HT-29 (cell line): ENCODE measurements at regions not wholly inside any gene's neighbourhood (a gene's known extent, or its start where the extent isn't known, plus 50 kb on each side); places are given as distances from the start of the nearest gene placed in this dataset.

Experiments used
- DNase-seq: peaks from one replicate; pipeline ENCODE4 v3.0.0-alpha.2; 2015; ENCODE audit warnings: low spot score

DNA sequence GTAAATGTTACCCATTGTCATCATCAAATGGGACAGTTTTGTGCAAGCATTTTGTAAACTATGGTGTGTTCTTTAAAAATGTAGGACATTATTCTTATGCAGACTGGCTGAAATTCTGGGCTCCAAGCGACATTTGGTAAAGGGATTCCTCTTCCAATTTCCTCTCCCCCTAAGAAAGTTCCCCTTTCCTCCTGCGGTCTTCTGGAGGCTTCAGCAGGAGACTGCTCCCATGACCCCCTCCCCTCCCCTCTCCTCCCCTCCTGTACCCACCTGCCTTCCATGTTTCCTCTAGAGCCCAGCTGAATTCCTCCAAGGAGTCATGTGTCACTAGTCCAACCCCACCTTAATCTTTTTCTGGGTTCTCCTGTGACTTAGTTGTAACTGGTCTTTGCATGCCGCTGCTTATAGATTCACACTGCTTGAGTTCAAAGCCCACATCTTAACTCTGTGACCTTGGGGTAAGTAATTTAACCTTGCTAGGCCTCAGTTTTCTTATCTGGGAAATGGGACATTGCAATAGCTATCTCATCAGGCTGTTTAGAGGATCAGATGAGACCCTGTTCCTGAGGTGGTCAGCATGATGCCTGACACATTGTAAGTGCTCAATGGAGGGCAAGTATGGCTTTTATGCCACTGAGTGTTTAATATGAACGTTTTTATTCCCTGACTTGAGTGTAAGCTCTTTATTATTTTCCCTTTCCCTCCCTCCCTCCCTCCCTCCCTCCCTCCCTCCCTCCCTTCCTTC is 69.9 kb upstream of the WDR26 start:
- DNase-seq = no peak

DNA sequence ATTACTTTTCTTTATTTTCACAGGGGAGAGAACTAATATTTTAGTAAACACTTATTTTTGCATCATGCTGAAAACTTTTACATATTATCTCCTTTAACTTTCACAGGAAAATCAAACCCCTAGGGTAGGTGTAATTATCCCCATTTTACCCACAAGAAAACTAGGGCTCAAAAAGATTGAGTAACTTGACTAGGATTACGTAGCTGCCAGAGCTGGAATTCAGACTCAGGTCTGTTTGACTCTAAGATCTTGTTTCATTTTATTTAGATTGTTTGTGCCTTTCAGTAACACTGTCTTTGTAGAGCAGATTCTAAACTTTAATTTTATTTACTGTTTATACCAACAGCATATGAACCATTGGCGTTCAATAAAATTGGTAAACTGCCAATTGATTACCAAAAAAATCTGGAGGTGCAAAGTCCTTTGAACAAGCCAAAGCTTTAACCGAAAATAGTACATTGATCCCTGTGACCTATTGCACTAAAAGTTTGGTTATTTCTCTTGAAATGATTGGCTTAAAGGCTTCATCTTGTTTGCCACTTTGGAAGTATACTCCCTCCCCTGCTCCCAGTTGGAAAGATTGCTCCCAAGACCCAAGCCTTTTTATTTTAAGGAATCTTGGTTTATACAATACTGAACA is 71.0 kb upstream of the WDR26 start:
- no peak for DNase-seq

DNA sequence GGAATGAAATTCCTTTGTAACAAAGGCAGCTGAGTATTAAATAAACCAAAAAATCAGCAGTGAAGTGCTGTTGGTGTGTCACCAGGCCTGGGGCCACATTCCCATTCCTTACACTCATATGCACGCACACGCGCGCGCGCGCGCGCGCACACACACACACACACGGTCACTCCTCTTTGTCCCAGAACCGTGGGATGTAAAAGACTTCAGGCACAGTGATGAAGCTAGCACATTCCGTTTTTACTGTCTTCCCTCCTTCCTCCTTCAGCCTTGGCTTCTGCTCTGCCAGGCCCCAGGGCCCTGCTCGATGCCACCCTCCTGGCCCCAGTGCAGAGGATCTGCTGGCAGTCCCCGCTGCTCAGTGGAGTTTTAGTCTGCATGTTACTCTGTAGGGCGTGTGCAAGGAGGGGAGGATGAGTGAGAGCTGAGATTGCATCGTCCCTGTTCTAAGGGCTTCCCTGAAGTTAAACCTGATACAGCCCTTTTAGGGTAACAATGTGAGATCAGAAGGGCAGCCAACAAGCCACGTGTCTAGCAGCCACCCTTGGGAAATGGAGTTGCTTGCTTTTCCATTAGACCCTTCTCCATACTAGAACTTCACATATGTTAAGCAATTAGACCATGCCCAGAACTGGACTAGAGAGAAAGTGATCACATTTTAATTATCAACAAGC is 71.7 kb upstream of the WDR26 start:
- no peak for DNase-seq

DNA sequence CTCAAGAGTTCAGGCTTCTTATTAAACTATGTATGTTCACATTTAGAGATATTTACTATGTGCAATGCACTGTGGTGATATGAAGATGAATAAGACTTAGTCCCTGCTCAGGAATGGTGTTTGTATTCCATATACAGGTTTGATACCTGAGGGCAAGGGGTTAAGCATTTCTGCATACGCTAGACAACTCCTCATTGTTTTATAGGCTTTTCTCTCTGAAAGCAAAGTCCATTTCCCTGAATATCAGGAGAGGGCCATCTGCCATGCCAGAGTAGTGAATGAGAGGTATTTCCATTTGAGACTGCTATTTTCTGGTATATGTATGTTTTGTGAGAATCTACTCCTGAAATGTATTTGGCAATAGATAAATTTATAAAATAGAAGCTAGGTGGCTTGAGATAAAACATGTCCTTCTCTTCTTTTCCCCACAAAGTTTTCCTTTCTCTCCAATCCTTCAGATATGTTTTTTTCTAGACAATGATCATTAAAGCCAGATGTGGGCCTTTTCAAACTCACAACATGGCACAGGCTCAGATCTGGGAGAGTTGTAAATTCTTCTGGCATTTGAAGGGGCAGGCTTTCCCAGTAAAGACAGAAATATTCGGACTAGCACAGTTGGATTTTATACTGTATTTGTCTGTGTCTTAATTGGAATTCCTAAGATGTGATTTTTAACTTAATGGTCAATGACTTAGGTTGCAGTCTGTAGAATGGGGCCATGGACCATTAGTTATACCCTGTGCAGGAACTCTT is 73.3 kb upstream of the WDR26 start:
- DNase-seq = no peak

DNA sequence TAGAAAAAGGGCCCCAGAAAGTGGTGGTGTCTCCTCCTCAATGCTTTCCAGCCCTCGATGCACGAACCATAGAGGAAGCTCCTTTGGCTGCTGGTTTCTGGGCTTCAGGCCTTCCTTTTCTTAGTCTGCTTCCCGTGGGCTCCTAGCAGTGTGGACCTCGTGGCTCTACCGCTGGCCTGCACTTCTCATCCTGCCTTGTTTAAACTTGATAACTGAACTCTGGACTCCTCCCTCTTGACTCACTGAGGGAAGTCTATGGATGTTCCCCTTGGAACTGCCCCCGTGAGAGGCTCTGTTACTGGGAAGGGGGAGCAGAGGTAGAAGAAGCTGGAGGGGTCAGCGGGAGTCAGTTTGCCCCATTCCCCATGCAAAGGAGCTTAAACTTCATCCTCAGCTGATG is 75.3 kb upstream of the WDR26 start:
- DNase-seq = no peak

DNA sequence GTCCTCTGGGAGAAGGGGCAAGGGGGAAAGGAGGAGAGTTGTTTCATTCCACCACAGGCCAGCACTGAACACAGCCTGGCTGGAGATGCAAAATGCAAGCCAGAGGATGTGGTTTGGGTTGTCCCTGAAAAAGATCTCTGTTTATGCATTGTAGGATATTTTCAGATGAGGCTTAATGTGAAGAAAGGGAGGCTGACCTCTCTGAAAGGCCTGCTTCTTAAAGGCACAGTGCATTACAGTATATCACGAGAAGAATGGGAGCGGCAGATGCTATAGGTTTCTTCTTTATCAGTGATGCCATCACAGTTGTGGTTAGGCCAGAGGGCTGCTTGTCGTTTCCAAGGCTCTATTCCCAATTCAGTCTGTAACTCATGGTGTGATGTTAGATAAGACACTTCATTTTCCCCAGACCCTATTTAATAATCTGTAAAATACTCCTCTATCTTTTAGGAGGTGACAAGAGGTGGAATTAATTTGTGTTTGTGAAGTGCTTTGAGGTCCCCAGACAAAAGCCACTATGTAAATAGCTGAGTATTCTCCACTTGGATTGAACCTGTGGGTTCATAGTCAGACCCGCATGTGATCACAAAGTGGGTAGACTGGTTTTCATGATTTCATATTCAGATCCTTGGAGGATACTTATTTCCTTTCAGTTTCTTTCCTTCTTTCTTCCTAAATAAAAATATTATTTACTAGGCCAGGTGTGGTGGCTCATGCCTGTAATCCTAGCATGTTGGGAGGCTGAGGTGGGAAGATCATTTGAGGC is 76.5 kb upstream of the WDR26 start:
- DNase-seq = no peak

DNA sequence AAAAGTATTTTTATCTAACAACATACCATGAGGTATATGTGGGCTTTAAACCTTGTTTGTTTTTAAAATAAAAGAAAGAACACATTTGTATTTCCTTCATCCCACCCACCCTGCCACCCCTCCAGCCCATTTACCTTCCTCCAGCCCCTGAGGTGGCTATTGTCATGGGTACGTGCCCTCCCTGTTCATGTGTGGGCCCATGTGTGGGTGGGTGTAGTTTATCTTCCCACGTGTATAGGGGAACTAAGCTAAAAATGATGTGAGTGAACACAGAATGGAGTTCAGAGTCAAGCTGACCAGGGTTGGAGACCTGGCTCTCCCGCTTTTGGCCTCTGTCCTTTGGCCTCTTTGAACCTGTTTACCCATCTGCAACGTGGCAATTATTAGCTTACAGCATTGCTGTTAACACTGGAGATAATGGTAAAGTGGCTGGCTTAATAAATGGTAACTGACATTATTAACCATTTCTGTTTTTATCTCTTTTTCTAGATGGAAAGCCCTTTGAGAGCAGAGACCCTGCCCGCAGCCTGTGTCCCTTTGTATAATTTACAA is 78.1 kb upstream of the WDR26 start:
- DNase-seq = no peak

DNA sequence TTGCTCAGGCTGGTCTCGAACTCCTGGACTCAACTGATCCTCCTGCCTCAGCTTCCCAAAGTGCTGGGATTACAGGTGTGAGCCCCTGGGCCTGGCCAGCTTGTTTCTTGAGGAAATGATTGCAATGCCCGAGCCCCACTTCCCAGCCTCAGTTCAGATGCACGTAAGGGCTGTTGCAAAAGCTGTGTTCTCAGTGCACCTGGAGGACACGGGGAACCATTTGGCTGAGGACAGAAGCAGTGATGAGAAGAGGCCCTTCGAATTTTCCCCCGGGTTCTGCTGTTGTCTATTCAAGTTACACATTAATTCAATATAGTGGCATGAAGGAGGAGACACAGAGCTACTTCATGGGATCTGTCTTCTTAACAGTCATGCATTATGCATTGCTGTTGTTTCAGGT is 78.8 kb upstream of the WDR26 start:
- DNase-seq = no peak

DNA sequence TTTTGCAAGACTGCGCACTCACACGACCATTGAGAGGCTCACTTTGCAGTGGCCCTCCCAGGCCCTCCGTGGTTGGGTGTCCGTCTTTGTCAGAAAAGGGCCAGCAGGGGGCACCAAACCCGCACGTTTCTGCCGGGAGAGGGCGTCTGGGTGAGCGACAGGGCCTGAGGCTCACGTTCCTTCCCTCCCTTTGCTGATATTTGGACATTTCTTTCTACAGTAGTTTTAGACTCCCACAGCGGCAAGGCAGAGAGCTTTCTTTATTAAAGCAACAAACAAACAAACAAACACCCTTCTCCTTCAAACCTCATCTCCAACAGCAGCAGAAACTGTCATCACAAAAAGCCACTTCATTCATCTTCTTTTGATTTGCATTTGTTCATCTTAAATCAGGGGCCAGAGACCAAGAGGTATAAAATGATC is 79.2 kb upstream of the WDR26 start:
- peak; percentile 88 for DNase-seq

DNA sequence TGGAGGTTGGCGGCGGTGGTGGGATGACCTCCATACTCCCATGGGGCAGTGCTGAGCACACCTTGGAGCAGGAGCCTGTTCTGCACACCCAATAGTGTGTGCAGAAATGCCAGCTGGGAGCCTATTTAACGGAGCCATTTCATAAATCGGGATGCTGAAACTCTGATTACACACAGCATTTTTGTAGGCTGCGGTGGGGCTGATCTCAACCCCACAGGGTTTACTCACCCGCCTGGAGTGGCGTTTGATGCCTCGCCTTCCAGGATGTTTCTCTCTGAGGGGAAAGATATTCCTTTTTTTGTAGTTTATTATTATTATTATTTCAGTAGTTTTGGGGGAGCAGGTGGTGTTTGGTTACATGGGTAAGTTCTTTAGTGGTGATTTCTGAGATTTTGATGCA is 82.6 kb upstream of the WDR26 start:
- no peak for DNase-seq

DNA sequence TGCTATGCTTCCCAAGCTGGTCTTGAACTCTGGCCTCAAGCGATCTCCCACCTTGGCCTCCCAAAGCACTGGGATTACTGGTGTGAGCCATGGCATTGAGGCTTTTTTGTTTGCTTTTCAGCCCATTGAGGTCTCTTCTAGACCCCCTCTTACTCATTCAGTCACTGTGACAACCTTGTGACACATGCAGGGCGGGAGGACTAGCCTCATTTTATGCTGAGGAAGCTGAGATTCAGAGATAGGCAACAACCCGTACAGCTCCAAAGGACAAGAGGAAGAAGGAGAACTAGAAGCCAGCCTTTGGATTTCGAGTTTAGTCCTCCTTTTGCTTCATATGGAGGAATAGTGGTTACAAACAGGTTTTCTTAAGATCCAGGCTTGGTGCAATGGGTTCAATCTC is 83.9 kb upstream of the WDR26 start:
- no peak for DNase-seq

DNA sequence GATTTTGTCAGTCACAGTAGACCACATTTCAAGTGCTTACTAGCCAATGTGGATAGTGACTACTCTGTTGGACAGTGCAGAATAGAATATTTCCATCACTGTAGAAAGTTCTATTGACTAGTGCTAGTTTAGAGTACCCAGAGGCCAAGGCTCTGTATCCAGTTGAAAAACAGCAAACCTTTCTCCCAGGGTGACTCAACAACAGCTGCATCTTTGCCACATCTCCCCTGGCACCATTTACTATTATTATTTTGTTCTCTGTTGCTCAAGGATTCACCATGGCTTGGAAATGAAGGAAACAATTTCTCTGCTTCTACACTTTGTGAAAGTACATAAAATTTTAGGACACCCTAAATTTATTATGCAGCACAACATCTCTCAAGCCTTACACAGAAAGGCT is 85.3 kb upstream of the WDR26 start:
- DNase-seq = no peak

DNA sequence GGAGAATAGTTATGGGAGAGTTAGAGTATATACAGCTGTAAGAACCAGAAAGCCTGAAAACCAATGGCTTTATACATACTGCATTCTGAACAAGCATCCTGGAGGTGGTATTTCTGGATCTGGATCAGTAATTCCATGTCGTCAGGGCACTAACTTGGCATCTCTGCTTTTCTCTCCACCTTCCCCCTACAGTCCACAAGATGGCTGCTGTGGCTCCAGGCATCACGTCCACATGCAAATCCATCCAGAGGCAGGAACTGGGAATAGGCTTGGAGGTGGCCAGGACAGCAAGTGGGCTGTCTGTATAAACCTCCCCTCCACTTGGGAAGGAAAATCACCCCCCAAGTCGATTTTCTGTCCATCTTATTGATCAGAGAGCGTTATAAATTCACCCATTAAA is 86.2 kb upstream of the WDR26 start:
- no peak for DNase-seq

DNA sequence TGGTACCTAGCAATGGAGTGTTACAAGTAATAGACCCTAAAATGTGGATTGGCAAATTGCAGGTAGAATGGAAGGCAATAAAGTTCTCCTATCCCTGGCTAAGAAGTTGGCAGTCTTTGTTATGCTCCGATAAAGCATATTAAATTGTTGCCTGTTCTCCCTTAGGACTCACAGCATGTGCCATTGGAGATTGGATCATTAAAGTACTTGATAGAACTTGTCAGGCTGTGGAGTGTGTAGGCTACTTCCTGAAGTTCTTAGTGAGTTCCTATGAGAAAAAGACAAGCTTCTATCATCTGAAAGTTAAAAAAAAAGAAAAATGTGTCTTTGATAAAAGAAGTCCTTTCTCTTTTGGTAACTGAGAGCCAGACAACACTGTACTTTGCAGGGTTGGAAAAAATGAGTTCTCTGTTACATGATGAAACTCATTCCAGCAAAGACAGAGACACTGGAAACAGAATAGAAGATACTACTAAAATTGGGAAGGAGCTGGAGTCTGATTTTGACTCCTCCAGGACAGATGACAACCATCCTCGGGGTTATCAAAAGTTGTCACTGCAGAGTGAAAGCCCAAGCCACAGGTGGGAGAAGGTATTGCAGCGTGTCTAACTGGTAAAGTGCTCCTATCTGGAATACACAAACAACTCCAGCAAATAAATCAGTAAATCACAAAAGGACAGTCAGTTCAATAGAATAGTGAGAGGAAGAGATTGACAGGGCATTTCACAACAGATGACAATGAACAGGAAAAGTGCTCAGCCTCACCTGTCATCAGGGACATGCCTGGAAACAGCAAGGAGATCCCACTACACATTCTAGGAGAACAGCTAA is 87.5 kb upstream of the WDR26 start:
- DNase-seq = no peak

DNA sequence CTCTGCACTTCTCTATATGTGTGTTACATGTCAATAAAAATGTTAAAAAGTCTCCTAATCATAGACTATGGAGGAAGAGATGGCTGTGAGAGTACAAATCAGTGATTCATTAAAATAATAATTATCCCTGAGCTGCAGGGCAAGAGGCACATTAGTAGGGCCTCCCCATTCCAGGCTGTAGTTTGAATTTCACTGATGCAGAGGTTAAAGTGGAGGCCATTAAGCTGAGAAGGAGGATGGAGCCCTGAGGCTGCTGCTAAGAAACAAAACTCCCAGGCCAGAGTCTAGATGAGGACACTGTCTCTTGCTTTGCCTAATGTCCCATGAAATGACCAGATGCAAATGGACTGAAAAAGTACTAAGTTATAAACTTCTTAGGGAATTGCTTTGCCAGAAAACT is 89.1 kb upstream of the WDR26 start:
- no peak for DNase-seq

DNA sequence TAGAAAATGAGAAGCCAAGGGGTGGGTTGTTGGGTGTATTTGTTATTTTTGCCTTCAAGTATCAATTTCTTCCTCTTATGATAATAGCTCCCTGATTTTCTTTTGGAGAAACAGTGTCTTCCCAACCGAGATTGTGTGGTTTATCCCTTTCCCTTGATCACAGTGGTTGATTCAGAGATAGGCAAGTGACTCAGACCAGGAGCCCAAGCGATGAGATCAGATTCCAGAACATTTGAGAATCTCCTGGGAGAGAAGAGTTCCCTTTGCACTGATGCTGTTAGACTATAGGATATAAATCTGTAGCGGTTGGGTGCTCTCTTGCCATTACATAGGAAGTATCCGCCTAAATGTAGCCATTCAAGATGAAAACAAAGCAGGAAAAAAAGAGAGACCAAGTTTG is 90.1 kb upstream of the WDR26 start:
- DNase-seq = no peak

DNA sequence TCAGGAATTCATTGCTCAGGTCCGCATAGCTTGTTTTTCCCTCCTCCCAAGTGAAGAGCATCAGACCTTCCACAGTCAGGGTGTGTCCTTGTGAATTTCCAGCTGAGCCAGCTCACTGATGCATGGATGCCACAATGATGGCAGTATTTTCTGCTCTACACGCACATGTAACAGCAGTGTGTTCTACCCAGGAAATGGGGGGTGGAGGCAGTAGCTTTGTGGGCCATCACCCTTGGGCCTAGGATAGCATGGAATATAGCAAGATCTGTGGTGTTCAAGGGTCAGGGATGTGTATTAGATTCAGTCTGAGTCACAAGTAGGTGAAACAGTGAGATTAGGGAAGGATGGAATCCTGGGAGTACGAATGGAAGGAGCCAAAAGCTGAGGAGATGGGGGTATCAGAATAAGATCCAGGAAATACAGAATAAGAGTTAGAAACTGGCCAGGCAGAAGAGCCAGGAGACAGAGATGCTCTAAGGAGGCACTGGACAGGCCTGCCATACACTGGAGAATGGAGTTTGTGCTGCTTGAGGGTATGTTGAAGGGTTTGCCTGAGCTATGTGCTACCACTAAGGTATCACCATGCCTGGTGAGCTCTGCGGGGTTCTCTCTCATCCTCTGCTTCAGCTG is 90.6 kb upstream of the CNIH3 start:
- no peak for DNase-seq

DNA sequence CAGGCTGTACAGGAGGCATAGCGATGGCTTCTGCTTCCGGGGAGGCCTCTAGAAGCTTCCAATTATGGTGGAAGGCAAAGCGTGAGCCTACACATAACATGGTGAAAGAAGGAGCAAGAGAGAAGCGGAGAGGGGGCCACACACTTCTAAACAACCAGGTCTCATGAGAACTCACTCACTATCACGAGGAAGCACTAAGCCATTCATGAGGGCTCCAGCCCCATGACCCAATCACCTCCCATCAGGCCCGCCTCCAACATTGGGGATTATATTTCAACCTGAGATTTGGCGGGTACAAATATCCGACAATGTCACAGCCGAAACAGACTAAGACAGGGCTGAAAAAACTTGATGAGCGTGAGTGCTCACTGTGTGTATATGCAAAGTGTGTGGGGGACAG is 89.3 kb upstream of the CNIH3 start:
- DNase-seq = no peak

DNA sequence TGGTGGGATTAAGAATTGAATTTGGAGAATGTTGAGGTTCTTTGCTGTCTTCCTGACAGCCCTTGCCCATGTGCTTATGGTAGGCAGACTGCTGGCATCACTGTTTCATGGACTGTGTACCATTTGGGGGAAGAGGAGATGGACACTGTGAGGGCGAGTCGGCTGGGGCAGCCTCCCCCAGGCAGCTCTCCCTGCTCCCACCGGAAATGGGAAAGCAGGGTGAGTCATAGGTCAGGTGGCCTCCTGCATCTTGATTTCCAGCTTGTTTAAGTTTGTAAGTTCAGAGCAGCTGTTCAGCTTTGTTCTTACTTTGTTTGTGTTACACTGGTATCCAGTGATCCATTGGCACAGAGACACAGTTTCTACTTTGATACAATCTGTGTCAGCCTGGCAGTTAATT is 87.2 kb upstream of the CNIH3 start:
- DNase-seq = no peak

DNA sequence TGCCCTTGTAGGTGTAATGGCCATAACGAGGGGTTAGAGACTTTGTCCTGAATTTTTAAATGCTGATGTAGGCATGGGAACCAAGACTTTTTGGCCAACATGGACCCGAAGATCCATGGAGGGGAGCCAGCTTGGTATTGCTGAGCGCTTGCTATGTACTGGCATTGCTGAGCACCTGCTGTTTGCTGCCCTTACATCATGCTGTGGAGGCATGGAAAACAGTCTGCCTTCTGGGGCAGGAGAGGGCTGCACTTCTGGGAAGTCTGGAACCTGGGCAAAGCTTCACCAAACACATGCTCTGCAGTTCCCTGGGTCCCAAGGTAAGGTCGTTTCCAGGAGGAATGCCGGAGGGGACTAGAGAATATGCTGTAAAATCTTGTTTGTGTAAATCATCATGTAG is 86.3 kb upstream of the CNIH3 start:
- no peak for DNase-seq
